Endothelial cell of umbilical vein (primary cell): ENCODE measurements at regions not wholly inside any gene's neighbourhood (a gene's known extent, or its start where the extent isn't known, plus 50 kb on each side); places are given as distances from the start of the nearest gene placed in this dataset.

Source experiments
- BruUV-seq: library from RNA; stranded (reverse); fragments of 400-500 nt; replicated peaks from 2 replicates; lab custom pipeline; 2021; lab: Mats Ljungman, UMichigan
- CTCF ChIA-PET: fragments of 300-600, 350-600 bp; sonication (Branson Sonifier 250); formaldehyde crosslinking; loops from one replicate; lab custom pipeline; 2021; ENCODE audit warnings: antibody characterized with exemption, inconsistent platforms; lab: Charles Lee
- POLR2A ChIA-PET: fragments of 300-600, 350-600 bp; sonication (Branson Sonifier 250); formaldehyde crosslinking; loops from one replicate; lab custom pipeline; 2021; ENCODE audit warnings: antibody characterized with exemption, inconsistent platforms; lab: Charles Lee
- DNase-seq: peaks from one replicate; pipeline ENCODE4 v3.0.0-alpha.2; 2011; ENCODE audit warnings: low read depth, low spot score
- FAIRE-seq: peaks from 2 replicates; lab custom pipeline; 2011; peaks lifted over from hg19 to GRCh38; lab: Jason Lieb, UNC
- H2AFZ ChIP-seq: 2 replicates; pipeline ENCODE4 v1.6.0; 2012; ENCODE audit warnings: low read depth, low read length, control low read depth, inconsistent platforms
- H3K27ac ChIP-seq: 2 replicates; pipeline ENCODE4 v1.5.1; 2011; ENCODE audit warnings: low read depth, mild to moderate bottlenecking, control low read depth, low read length, moderate library complexity; ENCODE audit not compliant: insufficient read depth
- H3K27me3 ChIP-seq, 2 experiments: 2 replicates each; pipeline versions ENCODE4 v1.6.0 to v1.6.1; 2011; ENCODE audit warnings: low read length in 2 of 2, mixed read lengths in 1 of 2; ENCODE audit not compliant: control insufficient read depth in 2 of 2, insufficient read depth in 2 of 2
- H3K36me3 ChIP-seq, 2 experiments: 2 replicates in 1 of 2; 3 replicates in 1 of 2; pipeline ENCODE4 v1.5.1; 2011; ENCODE audit warnings: low read length in 2 of 2, mild to moderate bottlenecking in 1 of 2, moderate library complexity in 1 of 2; ENCODE audit not compliant: control insufficient read depth in 2 of 2, insufficient read depth in 2 of 2; ENCODE audit errors: extremely low read depth in 1 of 2
- H3K4me1 ChIP-seq: 3 replicates; pipeline ENCODE4 v1.5.1; 2011; ENCODE audit warnings: mild to moderate bottlenecking, low read length; ENCODE audit not compliant: control insufficient read depth, insufficient read depth; ENCODE audit errors: extremely low read depth
- H3K4me2 ChIP-seq: 2 replicates; pipeline ENCODE4 v1.6.1; 2011; ENCODE audit warnings: low read length, control low read depth, mixed read lengths; ENCODE audit not compliant: insufficient read depth
- H3K4me3 ChIP-seq, 3 experiments: fragments of 200-600 bp in 1 of 3; sonication (generic), shearing (Covaris generic) in 1 of 3; replicated peaks in 1 of 3; 2 replicates each; pipeline ENCODE4 v1.5.1; 2011 to 2016; ENCODE audit warnings: control low read depth in 3 of 3, low read length in 3 of 3, mild to moderate bottlenecking in 2 of 3, inconsistent platforms in 1 of 3, low read depth in 1 of 3, moderate library complexity in 1 of 3; ENCODE audit not compliant: insufficient read depth in 1 of 3
- H3K79me2 ChIP-seq: 2 replicates; pipeline ENCODE4 v1.6.0; 2012; ENCODE audit warnings: low read length, inconsistent platforms; ENCODE audit not compliant: control insufficient read depth, insufficient read depth
- H3K9ac ChIP-seq: replicated peaks from 2 replicates; pipeline ENCODE3; 2011; ENCODE audit warnings: low read length, control low read depth; ENCODE audit not compliant: insufficient read depth; ENCODE audit errors: extremely low read depth
- H3K9me1 ChIP-seq: replicated peaks from 3 replicates; pipeline ENCODE4 v1.6.0; 2011; ENCODE audit warnings: mild to moderate bottlenecking, low read length; ENCODE audit not compliant: control insufficient read depth, insufficient read depth; ENCODE audit errors: extremely low read depth
- H3K9me3 ChIP-seq: replicated peaks from 2 replicates; pipeline ENCODE4 v1.5.1; 2012; ENCODE audit warnings: low read length, inconsistent platforms; ENCODE audit not compliant: control insufficient read depth, insufficient read depth
- H4K20me1 ChIP-seq: replicated peaks from 2 replicates; pipeline ENCODE3; 2011; ENCODE audit warnings: mild to moderate bottlenecking, low read length; ENCODE audit not compliant: control insufficient read depth, insufficient read depth; ENCODE audit errors: extremely low read depth
- CTCF ChIP-seq, 2 donors: IDR thresholded peaks; 1 replicate in 1 of 2; 2 replicates in 1 of 2; pipeline ENCODE4 v1.5.1; 2011; ENCODE audit warnings: low read length in 2 of 2, mild to moderate bottlenecking in 2 of 2, moderate library complexity in 2 of 2, control low read depth in 1 of 2, inconsistent platforms in 1 of 2, low read depth in 1 of 2; ENCODE audit not compliant: insufficient read depth in 1 of 2; ENCODE audit errors: extremely low read depth in 1 of 2
- EZH2 ChIP-seq: IDR thresholded peaks from 2 replicates; pipeline ENCODE4 v1.6.1; 2012; ENCODE audit warnings: borderline replicate concordance, low read depth, mild to moderate bottlenecking, moderate library complexity, low read length, inconsistent platforms; ENCODE audit not compliant: severe bottlenecking
- GATA2 ChIP-seq: IDR thresholded peaks from 2 replicates; pipeline ENCODE4 v1.7.0; 2011; ENCODE audit warnings: low read depth, mild to moderate bottlenecking, moderate library complexity, mixed read lengths, low read length; ENCODE audit not compliant: insufficient read length, insufficient read depth
- JUN ChIP-seq: IDR thresholded peaks from 2 replicates; pipeline ENCODE4 v1.6.1; 2011; ENCODE audit warnings: borderline replicate concordance, low read depth; ENCODE audit not compliant: insufficient read length, insufficient read depth
- MAX ChIP-seq: IDR thresholded peaks from 2 replicates; pipeline ENCODE4 v1.6.1; 2011; ENCODE audit not compliant: insufficient read depth, insufficient read length
- MYC ChIP-seq: IDR thresholded peaks from one replicate; pipeline ENCODE4 v1.6.1; 2011; ENCODE audit warnings: mild to moderate bottlenecking, low read depth, low read length
- POLR2A ChIP-seq: IDR thresholded peaks from 2 replicates; pipeline ENCODE4 v1.6.1; 2012; ENCODE audit warnings: low read depth, mild to moderate bottlenecking, control low read depth, low read length
- POLR2AphosphoS5 ChIP-seq: IDR thresholded peaks from 2 replicates; pipeline ENCODE4 v1.6.1; 2012; ENCODE audit warnings: low read depth, mild to moderate bottlenecking, control low read depth, low read length, moderate library complexity; ENCODE audit not compliant: insufficient read depth
- dilution Hi-C: fragments of 300-500 bp; cut with MboI; formaldehyde crosslinking; loops from one replicate; pipeline ENCODE4 v1.15.0; 2019; ENCODE audit warnings: low sequenced_read_pairs; ENCODE audit not compliant: extremely low pct_ligation_motif_present
- intact Hi-C: fragments of 100-400 bp; cut with micrococcal nuclease; formaldehyde crosslinking; loops from one replicate; pipeline ENCODE4 v1.10.0; 2022

GRCh38 chr5:173672891-173673290 lies 56.4 kb upstream of the BOD1 start:
- H3K4me2 ChIP-seq, result no peak overlapping the region
- H3K9ac ChIP-seq, result no peak overlapping the region
- ChIA-PET POLR2A (no interaction called here), CTCF (no interaction called here)
- intact Hi-C loops, result no loop called here
- H3K9me3 ChIP-seq, result no peaks in the 10 kb centered on the region
- H3K79me2 ChIP-seq, result no peaks in the 10 kb centered on the region
- H3K27me3 ChIP-seq, result peaks cover 0 to 4% of the 10 kb centered on the region in 2 experiments
- no peak overlapping the region for H3K4me3 ChIP-seq
- dilution Hi-C loops, result no loop called here
- TF ChIP-seq MAX (no peak), MYC (no peak), CTCF (IDR thresholded peaks at IDR 0.05; ENCODE audit: extremely low read depth in 1 of 2, insufficient read depth in 1 of 2, low read depth in 1 of 2, low read length in 2 of 2) (no peak), POLR2AphosphoS5 (no peak), GATA2 (no peak), EZH2 (no peak), JUN (no peak), POLR2A (no peak)
- H4K20me1 ChIP-seq, result no peaks in the 10 kb centered on the region
- no peaks in the 10 kb centered on the region for H3K4me1 ChIP-seq
- no peaks in the 10 kb centered on the region for H3K36me3 ChIP-seq
- no TSS peak for BruUV-seq
- no peak for DNase-seq
- H2AFZ ChIP-seq, result no peak overlapping the region
- H3K27ac ChIP-seq, result no peak overlapping the region
- FAIRE-seq, result no peak
- H3K9me1 ChIP-seq, result no peaks in the 10 kb centered on the region
